Osteoblast (primary cell): ENCODE measurements at regions not wholly inside any gene's neighbourhood (a gene's known extent, or its start where the extent isn't known, plus 50 kb on each side); places are given as distances from the start of the nearest gene placed in this dataset.

ENCODE experiments used
- DNase-seq: peaks from one replicate; pipeline ENCODE4 v3.0.0; 2011; ENCODE audit warnings: low spot score, mixed read lengths; ENCODE audit not compliant: insufficient read length; ENCODE audit errors: missing footprints
- H2AFZ ChIP-seq: 2 replicates; pipeline ENCODE4 v1.6.0; 2011; ENCODE audit warnings: mild to moderate bottlenecking, low read length
- H3K27ac ChIP-seq: 2 replicates; pipeline ENCODE4 v1.5.1; 2011; ENCODE audit warnings: mild to moderate bottlenecking, low read depth, low read length, moderate library complexity
- H3K27me3 ChIP-seq: 2 replicates; pipeline ENCODE4 v1.6.0; 2012; ENCODE audit warnings: mild to moderate bottlenecking, control low read depth, inconsistent platforms, low read length, moderate library complexity; ENCODE audit not compliant: insufficient read depth
- H3K36me3 ChIP-seq: 2 replicates; pipeline ENCODE4 v1.5.1; 2011; ENCODE audit warnings: mild to moderate bottlenecking, low read length, control low read depth, moderate library complexity; ENCODE audit not compliant: insufficient read depth
- H3K4me1 ChIP-seq: 2 replicates; pipeline ENCODE4 v1.5.1; 2011; ENCODE audit warnings: mild to moderate bottlenecking, low read length, control low read depth, moderate library complexity; ENCODE audit not compliant: insufficient read depth
- H3K4me2 ChIP-seq: 2 replicates; pipeline ENCODE4 v1.6.0; 2011; ENCODE audit warnings: mild to moderate bottlenecking, low read length; ENCODE audit not compliant: insufficient read depth
- H3K4me3 ChIP-seq: fragments of 200-600 bp; sonication (generic); 3 replicates; pipeline ENCODE4 v1.5.1; 2012; ENCODE audit warnings: mild to moderate bottlenecking, low read length, inconsistent platforms; ENCODE audit not compliant: insufficient read depth
- H3K79me2 ChIP-seq: 2 replicates; pipeline ENCODE4 v1.6.0; 2012; ENCODE audit warnings: mild to moderate bottlenecking, low read length, control low read depth, inconsistent platforms; ENCODE audit not compliant: insufficient read depth
- H3K9me3 ChIP-seq: 2 replicates; pipeline ENCODE4 v1.5.1; 2011; ENCODE audit warnings: low read depth, low read length, control low read depth
- H4K20me1 ChIP-seq: 2 replicates; pipeline ENCODE4 v1.6.0; 2012; ENCODE audit warnings: mild to moderate bottlenecking, low read length, control low read depth; ENCODE audit not compliant: insufficient read depth
- TF ChIP-seq, protein P1 (sequence below): IDR thresholded peaks from 2 replicates; pipeline ENCODE4 v1.5.1; 2011; ENCODE audit warnings: mild to moderate bottlenecking, low read depth, low read length, moderate library complexity; ENCODE audit errors: extremely low read depth

DNA sequence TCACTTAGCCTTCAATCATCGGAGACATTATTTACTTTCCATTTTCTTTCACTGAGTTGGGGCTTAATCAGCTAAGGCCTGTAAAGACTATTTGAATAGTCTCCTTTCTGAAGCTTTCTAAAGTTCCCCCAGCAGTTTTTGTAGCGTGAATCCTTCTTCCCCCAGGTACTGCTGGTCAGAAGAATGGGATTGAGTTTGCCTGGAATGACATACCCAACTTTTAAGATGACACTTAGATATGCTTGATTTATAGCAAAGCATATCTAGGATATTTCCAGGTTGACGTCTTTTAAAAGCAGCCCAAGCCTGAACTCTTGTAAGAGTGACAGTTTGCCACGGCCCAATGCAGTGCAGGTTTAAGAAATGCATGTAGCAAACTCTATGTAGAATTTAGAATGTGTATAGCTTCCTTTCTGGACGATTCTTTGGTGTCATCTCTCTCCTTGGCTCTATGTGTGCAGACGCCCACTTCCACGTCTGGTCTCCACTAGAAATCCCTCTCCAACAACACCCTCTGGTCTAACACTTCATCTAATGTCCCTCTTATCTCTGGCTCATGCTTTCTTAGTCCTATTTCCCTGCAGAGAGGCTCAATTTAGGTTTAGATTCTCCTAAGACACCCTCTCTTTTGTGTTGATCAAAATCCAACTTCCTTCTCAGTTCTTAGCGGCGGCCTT lies 175.0 kb upstream of the CYRIA start:
- TF ChIP-seq, protein P1, sequence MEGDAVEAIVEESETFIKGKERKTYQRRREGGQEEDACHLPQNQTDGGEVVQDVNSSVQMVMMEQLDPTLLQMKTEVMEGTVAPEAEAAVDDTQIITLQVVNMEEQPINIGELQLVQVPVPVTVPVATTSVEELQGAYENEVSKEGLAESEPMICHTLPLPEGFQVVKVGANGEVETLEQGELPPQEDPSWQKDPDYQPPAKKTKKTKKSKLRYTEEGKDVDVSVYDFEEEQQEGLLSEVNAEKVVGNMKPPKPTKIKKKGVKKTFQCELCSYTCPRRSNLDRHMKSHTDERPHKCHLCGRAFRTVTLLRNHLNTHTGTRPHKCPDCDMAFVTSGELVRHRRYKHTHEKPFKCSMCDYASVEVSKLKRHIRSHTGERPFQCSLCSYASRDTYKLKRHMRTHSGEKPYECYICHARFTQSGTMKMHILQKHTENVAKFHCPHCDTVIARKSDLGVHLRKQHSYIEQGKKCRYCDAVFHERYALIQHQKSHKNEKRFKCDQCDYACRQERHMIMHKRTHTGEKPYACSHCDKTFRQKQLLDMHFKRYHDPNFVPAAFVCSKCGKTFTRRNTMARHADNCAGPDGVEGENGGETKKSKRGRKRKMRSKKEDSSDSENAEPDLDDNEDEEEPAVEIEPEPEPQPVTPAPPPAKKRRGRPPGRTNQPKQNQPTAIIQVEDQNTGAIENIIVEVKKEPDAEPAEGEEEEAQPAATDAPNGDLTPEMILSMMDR = no peak
- no peak overlapping the region for H2AFZ ChIP-seq

DNA sequence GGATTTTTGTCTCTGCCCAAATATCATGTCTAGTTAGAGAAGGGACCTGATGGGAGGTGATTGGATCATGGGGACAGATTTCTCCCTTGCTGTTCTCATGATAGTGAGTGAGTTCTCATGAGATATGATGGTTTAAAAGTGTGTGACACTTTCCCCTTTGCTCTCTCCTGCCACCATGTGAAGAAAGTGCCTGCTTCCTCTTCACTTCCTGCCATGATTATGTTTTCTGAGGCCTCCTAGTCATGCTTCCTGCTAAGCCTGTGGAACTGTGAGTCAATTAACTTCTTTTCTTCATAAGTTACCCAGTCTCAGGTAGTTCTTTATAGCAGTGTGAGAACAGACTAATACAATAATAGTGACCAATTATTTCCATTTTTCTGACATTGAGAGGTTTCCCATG lies 167.3 kb upstream of the CYRIA start:
- Histone ChIP-seq H3K4me2 (no peak overlapping the region), H3K4me1 (no peaks in the 10 kb centered on the region), H3K36me3 (no peaks in the 10 kb centered on the region), H3K27me3 (no peaks in the 10 kb centered on the region), H3K9me3 (peaks cover 5% of the 10 kb centered on the region), H3K4me3 (no peak overlapping the region), H3K79me2 (no peaks in the 10 kb centered on the region), H2AFZ (no peak overlapping the region), H3K27ac (no peak overlapping the region), H4K20me1 (no peaks in the 10 kb centered on the region)
- TF ChIP-seq, protein P1 = no peak
- DNase-seq = no peak

More for the DNA sequence above, 175.0 kb upstream of the CYRIA start:
- Histone ChIP-seq H3K79me2 (no peaks in the 10 kb centered on the region), H3K27ac (no peak overlapping the region), H3K9me3 (peaks cover 7% of the 10 kb centered on the region), H4K20me1 (no peaks in the 10 kb centered on the region), H3K27me3 (no peaks in the 10 kb centered on the region), H3K4me3 (no peak overlapping the region), H3K4me2 (no peak overlapping the region), H3K4me1 (no peaks in the 10 kb centered on the region), H3K36me3 (no peaks in the 10 kb centered on the region)
- DNase-seq = no peak

DNA sequence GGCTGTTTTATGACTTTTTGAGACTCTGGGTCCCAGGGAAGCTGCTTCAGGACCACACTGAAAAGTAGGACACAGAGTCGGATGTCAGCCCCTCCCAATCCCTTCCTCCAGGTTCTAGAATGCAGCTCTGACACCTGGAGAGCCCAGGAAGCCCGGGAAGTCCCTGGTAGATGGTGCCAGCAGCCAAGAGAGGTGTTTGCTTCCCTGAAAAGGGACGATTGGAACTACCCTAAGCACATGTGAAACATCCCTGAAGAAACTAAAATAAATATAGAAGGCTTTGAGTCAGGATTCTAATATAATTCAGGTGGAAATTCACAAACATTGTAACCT lies 163.2 kb upstream of the CYRIA start:
- H2AFZ ChIP-seq = no peak overlapping the region
- DNase-seq = no peak
- H3K36me3 ChIP-seq = no peaks in the 10 kb centered on the region
- H3K27me3 ChIP-seq = no peaks in the 10 kb centered on the region
- H3K79me2 ChIP-seq = no peaks in the 10 kb centered on the region
- TF ChIP-seq, protein P1 = no peak
- H3K9me3 ChIP-seq = no peaks in the 10 kb centered on the region
- H3K4me3 ChIP-seq = no peak overlapping the region
- H3K4me2 ChIP-seq = no peak overlapping the region
- H3K4me1 ChIP-seq = no peaks in the 10 kb centered on the region
- no peak overlapping the region for H3K27ac ChIP-seq
- H4K20me1 ChIP-seq = no peaks in the 10 kb centered on the region

DNA sequence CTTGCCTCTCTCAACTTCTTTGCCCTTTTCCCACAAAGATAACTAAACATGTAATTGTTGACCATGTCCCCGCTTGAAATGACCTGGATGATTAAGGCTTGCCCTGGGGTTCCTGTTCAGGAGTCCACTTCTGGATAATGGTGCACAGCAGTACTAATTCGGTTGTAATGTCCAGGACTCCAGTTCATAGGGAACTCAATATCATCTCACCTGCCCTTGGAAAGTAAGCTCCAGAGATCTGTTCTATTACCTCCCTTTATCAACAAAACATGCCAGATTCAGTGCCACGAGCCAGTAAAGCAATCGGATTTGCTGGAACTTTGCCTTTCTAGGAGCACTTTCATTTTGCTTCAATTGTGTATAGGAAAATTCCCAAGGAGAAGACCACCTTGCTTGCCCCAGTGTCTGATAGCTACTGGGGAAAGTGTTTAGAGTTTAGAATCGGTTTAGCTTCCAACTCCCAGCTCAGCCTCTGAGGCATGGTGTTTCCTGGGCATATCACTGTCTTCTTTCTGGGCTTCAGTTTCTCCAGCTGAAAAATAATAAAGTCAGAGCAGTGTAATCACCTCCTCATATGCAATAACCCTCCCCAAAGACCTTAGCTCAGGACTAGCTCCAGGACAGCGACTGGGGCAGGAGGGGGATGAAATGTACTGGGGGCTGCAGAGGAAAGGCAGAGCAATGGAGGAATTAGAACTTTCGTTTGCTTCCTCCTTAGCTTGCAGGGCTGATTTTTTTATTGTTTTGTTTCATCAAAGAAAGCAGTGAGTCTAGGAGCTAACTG lies 162.6 kb upstream of the CYRIA start:
- DNase-seq = no peak
- Histone ChIP-seq H3K4me3 (no peak overlapping the region), H3K9me3 (no peaks in the 10 kb centered on the region), H3K27ac (no peak overlapping the region), H2AFZ (no peak overlapping the region), H3K27me3 (no peaks in the 10 kb centered on the region), H4K20me1 (no peaks in the 10 kb centered on the region), H3K36me3 (no peaks in the 10 kb centered on the region), H3K79me2 (no peaks in the 10 kb centered on the region), H3K4me1 (no peaks in the 10 kb centered on the region), H3K4me2 (no peak overlapping the region)
- TF ChIP-seq, protein P1 = no peak
